ENCODE measurements at regions not wholly inside any gene's neighbourhood (a gene's known extent, or its start where the extent isn't known, plus 50 kb on each side); places are given as distances from the start of the nearest gene placed in this dataset.
A peak's percentile ranks its signal among the peaks of the same experiment; 100 is the strongest.

DNA sequence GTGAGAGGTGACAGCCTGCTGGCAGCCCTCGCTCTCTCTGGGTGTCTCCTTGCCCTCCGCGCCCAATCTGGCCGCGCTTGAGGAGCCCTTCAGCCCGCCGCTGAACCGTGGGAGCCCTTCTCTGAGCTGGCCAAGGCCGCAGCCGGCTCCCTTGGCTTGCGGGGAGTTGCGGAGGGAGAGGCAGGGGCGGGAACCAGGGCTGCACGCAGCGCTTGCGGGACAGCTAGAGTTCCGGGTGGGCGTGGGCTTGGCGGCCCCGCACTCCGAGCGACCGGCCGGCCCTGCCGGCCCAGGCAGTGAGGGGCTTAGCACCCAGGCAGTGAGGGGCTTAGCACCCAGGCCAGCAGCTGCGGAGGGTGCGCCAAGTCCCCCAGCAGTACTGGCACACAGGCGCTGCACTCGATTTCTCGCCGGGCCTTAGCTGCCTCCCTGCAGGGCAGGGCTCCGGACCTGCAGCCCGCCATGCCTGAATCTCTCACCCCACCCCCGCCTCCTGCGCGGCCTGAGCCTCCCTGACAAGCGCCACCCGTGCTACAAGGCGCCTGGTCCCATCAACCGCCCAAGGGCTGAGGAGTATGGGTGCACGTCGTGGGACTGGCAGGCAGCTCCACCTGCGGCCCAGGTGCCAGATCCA is 1526.1 kb downstream of the FAM181B start:
- H2AFZ ChIP-seq (replicated peaks), result no peak overlapping the region
- no peaks in the 10 kb centered on the region for H3F3A ChIP-seq (ENCODE audit: low read depth)
- no peaks in the 10 kb centered on the region for H3K36me3 Mint-ChIP-seq
- peaks cover 2% of the 10 kb centered on the region for H3K9me3 Mint-ChIP-seq
- H3K27ac Mint-ChIP-seq, result no peak overlapping the region
- no peaks in the 10 kb centered on the region for H3K27me3 Mint-ChIP-seq (ENCODE audit: insufficient read depth, low read depth)
- H3K4me2 ChIP-seq, result no peak overlapping the region
- H3K4me3 ChIP-seq, result no peak overlapping the region
- H4K20me1 ChIP-seq (ENCODE audit: low read depth), result no peaks in the 10 kb centered on the region
- no peak overlapping the region for H3K27ac ChIP-seq
- H3K9ac ChIP-seq, result no peak overlapping the region
- no peaks in the 10 kb centered on the region for H3K36me3 ChIP-seq
- H3K9me3 ChIP-seq (ENCODE audit: low read depth), result no peaks in the 10 kb centered on the region
- DNase-seq (ENCODE audit: low spot score), result no peak
- no peaks in the 10 kb centered on the region for H3K4me1 ChIP-seq
- no peaks in the 10 kb centered on the region for H3K27me3 ChIP-seq
- H3K79me2 ChIP-seq (ENCODE audit: low read depth), result no peaks in the 10 kb centered on the region
- H3K4me1 Mint-ChIP-seq, result no peaks in the 10 kb centered on the region
- no peak overlapping the region for H3K4me3 Mint-ChIP-seq
- TF ChIP-seq, protein P1, sequence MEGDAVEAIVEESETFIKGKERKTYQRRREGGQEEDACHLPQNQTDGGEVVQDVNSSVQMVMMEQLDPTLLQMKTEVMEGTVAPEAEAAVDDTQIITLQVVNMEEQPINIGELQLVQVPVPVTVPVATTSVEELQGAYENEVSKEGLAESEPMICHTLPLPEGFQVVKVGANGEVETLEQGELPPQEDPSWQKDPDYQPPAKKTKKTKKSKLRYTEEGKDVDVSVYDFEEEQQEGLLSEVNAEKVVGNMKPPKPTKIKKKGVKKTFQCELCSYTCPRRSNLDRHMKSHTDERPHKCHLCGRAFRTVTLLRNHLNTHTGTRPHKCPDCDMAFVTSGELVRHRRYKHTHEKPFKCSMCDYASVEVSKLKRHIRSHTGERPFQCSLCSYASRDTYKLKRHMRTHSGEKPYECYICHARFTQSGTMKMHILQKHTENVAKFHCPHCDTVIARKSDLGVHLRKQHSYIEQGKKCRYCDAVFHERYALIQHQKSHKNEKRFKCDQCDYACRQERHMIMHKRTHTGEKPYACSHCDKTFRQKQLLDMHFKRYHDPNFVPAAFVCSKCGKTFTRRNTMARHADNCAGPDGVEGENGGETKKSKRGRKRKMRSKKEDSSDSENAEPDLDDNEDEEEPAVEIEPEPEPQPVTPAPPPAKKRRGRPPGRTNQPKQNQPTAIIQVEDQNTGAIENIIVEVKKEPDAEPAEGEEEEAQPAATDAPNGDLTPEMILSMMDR (IDR thresholded peaks at IDR 0.05), result no peak
- TF ChIP-seq EZH2phosphoT487 (IDR thresholded peaks at IDR 0.05) (no peak), EZH2 (IDR thresholded peaks at IDR 0.05) (no peak)

- H3K9me3 ChIP-seq (ENCODE audit: low read depth), result no peaks in the 10 kb centered on the region
These were observed 1529.8 kb downstream of the FAM181B start for GRCh38 chr11:81203876-81204275.

DNA sequence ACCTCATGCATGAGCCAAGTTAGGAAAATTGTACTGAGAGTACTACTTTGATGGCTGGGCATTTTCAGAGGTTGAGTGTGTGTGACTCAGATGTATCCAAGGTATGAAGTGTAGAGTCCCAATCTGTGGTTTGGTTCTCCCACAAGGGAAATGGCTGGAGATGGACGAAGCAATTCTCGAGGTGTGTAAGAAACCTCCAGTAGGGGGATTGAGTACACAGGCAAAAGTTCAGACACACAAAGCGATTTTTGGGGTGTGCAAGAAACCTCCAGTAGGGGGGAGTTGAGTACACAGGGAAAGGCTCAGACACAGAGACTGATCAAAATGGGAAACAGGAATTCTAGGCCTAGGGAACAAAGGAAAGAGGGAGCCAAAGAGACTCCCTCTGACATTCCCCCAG is 1536.3 kb downstream of the FAM181B start:
- H3K4me3 ChIP-seq, result no peak overlapping the region
- no peaks in the 10 kb centered on the region for H3K9me3 ChIP-seq (ENCODE audit: low read depth)
- H3K27me3 ChIP-seq, result no peaks in the 10 kb centered on the region
- DNase-seq (ENCODE audit: low spot score), result no peak
- H3K79me2 ChIP-seq (ENCODE audit: low read depth), result no peaks in the 10 kb centered on the region
- TF ChIP-seq, protein P1 (IDR thresholded peaks at IDR 0.05), result peak; percentile 7
- TF ChIP-seq EZH2 (IDR thresholded peaks at IDR 0.05), result no peak
- no peaks in the 10 kb centered on the region for H4K20me1 ChIP-seq (ENCODE audit: low read depth)
- no peak overlapping the region for H3K4me3 Mint-ChIP-seq
- H3K4me2 ChIP-seq, result no peak overlapping the region
- no peak overlapping the region for H3K9ac ChIP-seq
- H2AFZ ChIP-seq (replicated peaks), result no peak overlapping the region
- no peaks in the 10 kb centered on the region for H3F3A ChIP-seq (ENCODE audit: low read depth)
- no peaks in the 10 kb centered on the region for H3K36me3 ChIP-seq
- no peaks in the 10 kb centered on the region for H3K36me3 Mint-ChIP-seq
- no peaks in the 10 kb centered on the region for H3K4me1 Mint-ChIP-seq
- H3K27me3 Mint-ChIP-seq (ENCODE audit: insufficient read depth, low read depth), result no peaks in the 10 kb centered on the region
- H3K9me3 Mint-ChIP-seq, result peaks cover 7% of the 10 kb centered on the region
- no peaks in the 10 kb centered on the region for H3K4me1 ChIP-seq
- H3K27ac Mint-ChIP-seq, result no peak overlapping the region
- H3K27ac ChIP-seq, result no peak overlapping the region

More at GRCh38 chr11:81203876-81204275, 1529.8 kb downstream of the FAM181B start:
- Histone ChIP-seq H3K9ac (no peak overlapping the region), H3K4me2 (no peak overlapping the region), H4K20me1 (ENCODE audit: low read depth) (no peaks in the 10 kb centered on the region), H3K4me1 (no peaks in the 10 kb centered on the region), H3K4me3 (no peak overlapping the region), H3K27ac (no peak overlapping the region), H3K27me3 (no peaks in the 10 kb centered on the region), H3F3A (ENCODE audit: low read depth) (no peaks in the 10 kb centered on the region), H3K79me2 (ENCODE audit: low read depth) (no peaks in the 10 kb centered on the region), H3K36me3 (no peaks in the 10 kb centered on the region), H2AFZ (replicated peaks) (no peak overlapping the region)
- Mint-ChIP-seq H3K4me3 (no peak overlapping the region), H3K27me3 (ENCODE audit: insufficient read depth, low read depth) (no peaks in the 10 kb centered on the region), H3K4me1 (no peaks in the 10 kb centered on the region), H3K27ac (no peak overlapping the region), H3K9me3 (peaks cover 4% of the 10 kb centered on the region), H3K36me3 (no peaks in the 10 kb centered on the region)
- TF ChIP-seq EZH2 (IDR thresholded peaks at IDR 0.05) (no peak), EZH2phosphoT487 (IDR thresholded peaks at IDR 0.05) (no peak)
- TF ChIP-seq, protein P1 (IDR thresholded peaks at IDR 0.05), result no peak
- DNase-seq (ENCODE audit: low spot score), result no peak

All from neural progenitor cell (in vitro differentiated cells).